ENCODE measurements at regions not wholly inside any gene's neighbourhood (a gene's known extent, or its start where the extent isn't known, plus 50 kb on each side); places are given as distances from the start of the nearest gene placed in this dataset.

DNA sequence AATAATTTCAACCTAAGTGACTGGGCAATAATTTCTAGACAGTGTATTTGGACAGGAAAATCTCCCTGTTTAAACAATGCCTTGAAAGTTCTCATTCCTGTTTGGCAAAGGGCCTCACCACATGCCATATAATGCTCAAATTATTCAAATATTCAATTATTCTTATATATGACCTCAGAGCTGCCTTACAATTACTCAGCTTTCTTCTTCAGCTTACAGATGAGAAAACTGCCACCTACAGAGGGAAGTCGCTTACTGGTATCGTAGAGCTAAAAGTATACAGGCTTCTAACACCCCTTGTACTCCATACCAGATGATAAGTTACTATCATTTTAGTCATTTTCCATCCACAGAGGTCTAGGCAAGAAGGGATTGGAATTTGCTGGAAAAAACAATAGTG lies 830.3 kb downstream of the BRINP1 start:
- FAIRE-seq = no peak
- no peak overlapping the region for H2AFZ ChIP-seq (ENCODE audit: control insufficient read depth, low read length)

DNA sequence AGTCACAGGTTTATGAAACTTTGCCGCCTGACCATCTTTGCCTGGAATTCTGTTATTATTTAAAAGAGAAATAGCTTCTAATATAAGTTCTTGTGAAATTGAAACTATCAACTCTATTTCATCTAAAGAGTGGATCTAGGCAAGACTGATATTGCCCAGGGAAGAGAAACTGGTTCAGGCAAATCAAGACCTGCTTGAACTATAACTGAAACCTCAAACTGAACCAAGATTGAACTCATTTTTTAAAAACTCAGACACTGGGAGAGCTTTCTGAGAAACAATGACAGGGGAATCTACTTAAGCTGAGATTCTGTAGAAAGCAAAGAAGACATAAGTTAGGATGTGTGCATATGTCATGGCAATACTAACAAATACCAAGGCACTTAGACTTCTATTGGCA lies 815.8 kb downstream of the BRINP1 start:
- TF ChIP-seq, protein P1, sequence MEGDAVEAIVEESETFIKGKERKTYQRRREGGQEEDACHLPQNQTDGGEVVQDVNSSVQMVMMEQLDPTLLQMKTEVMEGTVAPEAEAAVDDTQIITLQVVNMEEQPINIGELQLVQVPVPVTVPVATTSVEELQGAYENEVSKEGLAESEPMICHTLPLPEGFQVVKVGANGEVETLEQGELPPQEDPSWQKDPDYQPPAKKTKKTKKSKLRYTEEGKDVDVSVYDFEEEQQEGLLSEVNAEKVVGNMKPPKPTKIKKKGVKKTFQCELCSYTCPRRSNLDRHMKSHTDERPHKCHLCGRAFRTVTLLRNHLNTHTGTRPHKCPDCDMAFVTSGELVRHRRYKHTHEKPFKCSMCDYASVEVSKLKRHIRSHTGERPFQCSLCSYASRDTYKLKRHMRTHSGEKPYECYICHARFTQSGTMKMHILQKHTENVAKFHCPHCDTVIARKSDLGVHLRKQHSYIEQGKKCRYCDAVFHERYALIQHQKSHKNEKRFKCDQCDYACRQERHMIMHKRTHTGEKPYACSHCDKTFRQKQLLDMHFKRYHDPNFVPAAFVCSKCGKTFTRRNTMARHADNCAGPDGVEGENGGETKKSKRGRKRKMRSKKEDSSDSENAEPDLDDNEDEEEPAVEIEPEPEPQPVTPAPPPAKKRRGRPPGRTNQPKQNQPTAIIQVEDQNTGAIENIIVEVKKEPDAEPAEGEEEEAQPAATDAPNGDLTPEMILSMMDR (optimal IDR thresholded peaks at IDR 0.05 in 1 of 3, IDR thresholded peaks at IDR 0.05 in 1 of 3, conservative IDR thresholded peaks at IDR 0.05 in 1 of 3; ENCODE audit: extremely low read depth in 1 of 3, insufficient read depth in 2 of 3, low read length in 3 of 3) = no peak
- TF ChIP-seq EZH2 (IDR thresholded peaks at IDR 0.05; ENCODE audit: low read length) = no peak
- H3K4me2 ChIP-seq (ENCODE audit: control insufficient read depth, extremely low read depth, insufficient read depth, low read depth, low read length) = no peak overlapping the region
- H3K9me3 ChIP-seq (ENCODE audit: control insufficient read depth, low read depth, low read length) = no peaks in the 10 kb centered on the region
- H3K36me3 ChIP-seq (ENCODE audit: control insufficient read depth in 2 of 2, extremely low read depth in 1 of 2, insufficient read depth in 2 of 2, low read length in 2 of 2) = no peaks in the 10 kb centered on the region
- no peak overlapping the region for H3K4me3 ChIP-seq (ENCODE audit: control insufficient read depth in 2 of 3, extremely low read depth in 1 of 3, insufficient read depth in 2 of 3, low read depth in 1 of 3, low read length in 3 of 3)
- no peak for FAIRE-seq
- no peaks in the 10 kb centered on the region for H4K20me1 ChIP-seq (ENCODE audit: control insufficient read depth, extremely low read depth, insufficient read depth, low read length)
- dilution Hi-C loops (cut with MboI; ENCODE audit: extremely low pct_ligation_motif_present, low sequenced_read_pairs) = no loop called here
- no peak overlapping the region for H3K27ac ChIP-seq (ENCODE audit: control insufficient read depth, insufficient read depth, low read length)
- no peak for DNase-seq (ENCODE audit: low read depth, low spot score)
- no peak overlapping the region for H3K9ac ChIP-seq (ENCODE audit: control insufficient read depth, extremely low read depth, insufficient read depth, low read length)
- no peak overlapping the region for H2AFZ ChIP-seq (ENCODE audit: control insufficient read depth, low read length)
- no peaks in the 10 kb centered on the region for H3K27me3 ChIP-seq (ENCODE audit: control insufficient read depth, extremely low read depth, insufficient read depth, low read length)
- H3K4me1 ChIP-seq (ENCODE audit: control insufficient read depth, extremely low read depth, insufficient read depth, low read length) = no peaks in the 10 kb centered on the region
- no peaks in the 10 kb centered on the region for H3K79me2 ChIP-seq (ENCODE audit: control insufficient read depth, insufficient read depth, low read length)
- H3K9me1 ChIP-seq (ENCODE audit: control insufficient read depth, extremely low read depth, insufficient read depth, low read length) = no peaks in the 10 kb centered on the region

More for the DNA sequence above, 830.3 kb downstream of the BRINP1 start:
- no peaks in the 10 kb centered on the region for H3K9me1 ChIP-seq (ENCODE audit: control insufficient read depth, extremely low read depth, insufficient read depth, low read length)
- H3K27ac ChIP-seq (ENCODE audit: control insufficient read depth, insufficient read depth, low read length) = no peak overlapping the region
- H3K79me2 ChIP-seq (ENCODE audit: control insufficient read depth, insufficient read depth, low read length) = no peaks in the 10 kb centered on the region
- no peaks in the 10 kb centered on the region for H3K36me3 ChIP-seq (ENCODE audit: control insufficient read depth in 2 of 2, extremely low read depth in 1 of 2, insufficient read depth in 2 of 2, low read length in 2 of 2)
- no peak overlapping the region for H3K4me3 ChIP-seq (ENCODE audit: control insufficient read depth in 2 of 3, extremely low read depth in 1 of 3, insufficient read depth in 2 of 3, low read depth in 1 of 3, low read length in 3 of 3)
- TF ChIP-seq, protein P1 (optimal IDR thresholded peaks at IDR 0.05 in 1 of 3, IDR thresholded peaks at IDR 0.05 in 1 of 3, conservative IDR thresholded peaks at IDR 0.05 in 1 of 3; ENCODE audit: extremely low read depth in 1 of 3, insufficient read depth in 2 of 3, low read length in 3 of 3) = no peak
- TF ChIP-seq EZH2 (IDR thresholded peaks at IDR 0.05; ENCODE audit: low read length) = no peak
- no peaks in the 10 kb centered on the region for H4K20me1 ChIP-seq (ENCODE audit: control insufficient read depth, extremely low read depth, insufficient read depth, low read length)
- H3K4me1 ChIP-seq (ENCODE audit: control insufficient read depth, extremely low read depth, insufficient read depth, low read length) = no peaks in the 10 kb centered on the region
- H3K27me3 ChIP-seq (ENCODE audit: control insufficient read depth, extremely low read depth, insufficient read depth, low read length) = no peaks in the 10 kb centered on the region
- no peak for DNase-seq (ENCODE audit: low read depth, low spot score)
- dilution Hi-C loops (cut with MboI; ENCODE audit: extremely low pct_ligation_motif_present, low sequenced_read_pairs) = no loop called here
- no peaks in the 10 kb centered on the region for H3K9me3 ChIP-seq (ENCODE audit: control insufficient read depth, low read depth, low read length)
- no peak overlapping the region for H3K9ac ChIP-seq (ENCODE audit: control insufficient read depth, extremely low read depth, insufficient read depth, low read length)
- no peak overlapping the region for H3K4me2 ChIP-seq (ENCODE audit: control insufficient read depth, extremely low read depth, insufficient read depth, low read depth, low read length)
